Endometrial microvascular endothelial cells (primary cell): ENCODE measurements at regions not wholly inside any gene's neighbourhood (a gene's known extent, or its start where the extent isn't known, plus 50 kb on each side); places are given as distances from the start of the nearest gene placed in this dataset.
"Not testable (repeated sequence)": the region's sequence is repeated elsewhere in the genome, so short reads cannot be mapped to it uniquely, and the experiment has no call there.

Experiments
- in situ Hi-C: cut with HindIII; loops from 2 replicates; pipeline ENCODE4 v1.10.0; 2017; ENCODE audit warnings: low sequenced_read_pairs, low pct_unique_long_range_greater_than_20kb; ENCODE audit errors: inconsistent ontology term

GRCh38 chr6:157727629-157728182 lies 95.3 kb upstream of the SNX9 start:
- in situ Hi-C loops = no loop called here

DNA sequence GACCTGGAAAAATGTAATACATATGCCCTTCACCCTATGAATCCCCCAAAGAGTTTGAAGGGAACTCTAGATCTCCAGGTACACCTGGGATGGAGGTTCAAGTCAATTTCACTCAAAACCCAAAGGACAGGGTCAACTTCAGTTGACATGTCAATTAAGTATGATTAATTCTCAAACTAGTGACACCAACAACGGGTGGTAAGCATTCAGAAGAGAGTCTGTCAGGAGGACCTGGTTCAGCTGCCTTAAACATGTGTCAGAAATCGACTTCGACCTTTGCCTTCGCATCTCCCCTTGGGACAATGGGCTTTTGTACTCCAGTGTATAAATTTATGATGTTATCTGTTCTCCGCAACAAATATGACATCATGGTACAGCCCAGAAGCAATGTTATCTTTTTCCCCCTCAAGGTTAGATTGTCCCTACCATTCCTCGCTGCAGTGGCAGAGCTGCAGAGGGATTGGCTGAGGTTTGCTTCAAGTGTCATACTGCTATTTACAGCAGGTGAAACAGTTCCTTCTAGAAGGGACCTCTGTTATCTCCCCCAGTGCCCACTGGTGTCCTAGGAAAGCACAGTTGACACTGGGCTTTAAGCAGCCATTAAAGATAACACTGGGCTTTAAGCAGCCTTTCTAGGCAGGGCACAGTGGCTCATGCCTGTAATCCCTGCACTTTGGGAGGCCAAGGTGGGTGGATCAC lies 94.7 kb upstream of the SNX9 start:
- in situ Hi-C loops = no loop called here

DNA sequence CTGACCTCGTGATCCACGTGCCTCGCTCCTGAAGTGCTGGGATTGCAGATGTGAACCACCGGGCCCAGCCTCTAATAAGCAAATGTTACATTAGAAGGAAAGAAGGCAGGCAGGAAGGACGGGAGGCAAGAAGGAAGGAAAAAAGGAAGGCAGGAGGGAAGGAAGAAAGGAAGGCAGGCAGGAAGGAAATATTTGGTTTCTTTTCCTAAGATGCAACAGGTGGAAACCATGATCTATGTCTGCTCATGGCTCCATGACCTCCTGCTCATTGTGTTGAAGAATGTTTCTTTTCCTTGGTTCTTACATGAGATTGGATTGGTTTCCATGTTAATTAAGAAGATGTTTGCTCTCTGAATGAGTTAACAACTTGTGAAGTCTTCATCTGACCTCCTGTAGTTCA lies 91.8 kb upstream of the SNX9 start:
- in situ Hi-C loops = no loop called here

DNA sequence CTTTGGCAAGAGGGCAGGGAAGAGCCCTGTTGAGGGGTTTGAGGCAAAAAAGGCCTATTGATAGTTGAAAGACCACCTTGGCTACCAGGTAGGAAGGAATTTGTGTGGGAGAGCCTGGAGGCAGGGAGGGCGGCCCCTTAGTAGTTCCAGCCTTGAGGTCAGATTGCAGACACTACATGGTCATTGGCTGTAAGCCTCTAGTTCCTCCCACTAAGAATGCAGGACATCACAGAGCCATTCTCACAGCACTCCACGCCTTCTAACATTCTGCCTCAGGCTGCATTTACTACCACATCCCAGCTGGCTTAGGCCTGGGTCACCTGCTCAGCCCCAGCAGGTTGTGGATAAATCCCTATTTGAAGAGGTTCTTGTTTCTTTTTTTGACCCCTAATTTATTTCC lies 91.0 kb upstream of the SNX9 start:
- in situ Hi-C loops = no loop called here

GRCh38 chr6:157732416-157733161 lies 90.5 kb upstream of the SNX9 start:
- in situ Hi-C loops = no loop called here

DNA sequence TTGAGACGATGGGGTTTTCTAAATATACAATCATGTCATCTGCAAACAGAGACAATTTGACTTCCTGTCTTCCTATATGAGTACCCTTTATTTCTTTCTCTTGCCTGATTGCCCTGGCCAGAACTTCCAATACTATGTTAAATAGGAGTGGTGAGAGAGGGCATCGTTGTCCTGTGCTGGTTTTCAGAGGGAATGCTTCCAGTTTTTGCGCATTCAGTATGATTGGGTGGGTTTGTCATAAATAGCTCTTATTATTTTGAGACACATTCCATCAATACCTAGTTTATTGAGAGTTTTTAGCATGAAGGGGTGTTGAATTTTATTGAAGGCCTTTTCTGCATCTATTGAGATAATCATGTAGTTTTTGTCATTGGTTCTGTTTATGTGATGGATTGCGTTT lies 86.5 kb upstream of the SNX9 start:
- in situ Hi-C loops = not testable (repeated sequence)

DNA sequence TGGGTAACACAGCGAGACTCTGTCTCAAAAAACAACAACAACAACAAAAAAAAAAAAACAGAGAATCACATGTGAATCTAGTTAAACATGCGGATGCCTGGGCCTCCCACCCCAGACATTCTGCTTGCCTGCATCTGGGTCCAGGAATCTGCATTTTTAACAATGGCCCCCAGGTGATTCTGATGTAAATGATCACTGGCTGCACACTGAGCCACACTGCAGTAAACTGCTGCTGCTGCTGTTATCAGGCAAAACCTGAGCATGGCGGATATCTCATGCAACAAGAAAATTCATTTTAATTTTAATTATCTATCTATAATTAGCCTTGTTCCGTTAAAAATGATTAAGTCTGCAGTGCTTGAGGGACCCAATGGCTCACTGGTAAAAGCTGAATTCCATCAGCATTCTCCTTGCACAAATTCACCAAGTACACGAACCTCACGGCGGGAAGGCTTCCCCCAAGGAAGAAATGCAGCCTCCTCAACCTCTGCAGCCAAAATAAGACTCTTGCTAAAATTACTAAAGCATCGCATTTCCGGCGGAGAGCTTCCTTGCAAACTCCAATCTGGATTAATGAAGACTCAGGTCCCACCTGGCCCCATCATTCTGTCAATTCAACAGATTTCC lies 81.6 kb upstream of the SNX9 start:
- in situ Hi-C loops = no loop called here

GRCh38 chr6:157741948-157742556 lies 81.0 kb upstream of the SNX9 start:
- in situ Hi-C loops = no loop called here

GRCh38 chr6:157744102-157744601 lies 78.9 kb upstream of the SNX9 start:
- in situ Hi-C loops = no loop called here

GRCh38 chr6:157746897-157747296 lies 76.1 kb upstream of the SNX9 start:
- in situ Hi-C loops = no loop called here

DNA sequence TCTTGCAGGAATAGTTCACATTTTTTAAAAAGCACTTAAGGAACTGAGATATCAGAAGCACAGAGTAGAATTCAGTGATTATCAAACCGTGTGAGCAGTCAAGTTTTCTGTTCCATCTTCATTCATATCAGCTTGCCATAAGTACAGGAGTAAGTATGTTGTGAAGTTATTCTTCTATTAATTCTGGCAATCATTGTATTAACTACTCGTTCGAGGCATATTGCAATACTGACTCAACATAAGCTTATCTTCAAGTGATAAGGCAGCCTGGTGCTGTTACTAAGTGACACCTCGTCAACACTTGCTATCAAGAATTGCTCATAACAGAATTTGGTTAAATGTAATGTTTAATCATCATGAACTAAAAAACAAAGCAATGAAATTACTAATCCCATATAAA lies 75.7 kb upstream of the SNX9 start:
- in situ Hi-C loops = no loop called here

GRCh38 chr6:157748839-157749571 lies 74.0 kb upstream of the SNX9 start:
- in situ Hi-C loops = no loop called here

DNA sequence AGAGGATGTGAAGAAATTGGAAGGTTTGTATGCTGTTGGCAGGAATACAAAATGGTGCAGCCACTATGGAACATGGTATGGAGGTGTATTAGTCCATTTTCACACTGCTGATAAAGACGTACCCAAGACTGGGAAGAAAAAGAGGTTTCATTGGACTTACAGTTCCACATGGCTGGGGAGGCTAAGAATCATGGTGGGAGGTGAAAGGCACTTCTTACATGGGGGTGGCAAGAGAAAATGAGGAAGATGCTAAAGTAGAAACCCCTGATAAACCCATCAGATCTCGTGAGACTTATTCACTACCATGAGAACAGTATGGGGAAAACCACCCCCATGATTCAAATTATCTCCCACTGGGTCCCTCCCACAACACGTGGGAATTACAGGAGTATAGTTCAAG lies 72.1 kb upstream of the SNX9 start:
- in situ Hi-C loops = loop anchor here (10.0 kb wide), 1 partner anchor 74 kb away; the partner anchor contains the start of gene SNX9

GRCh38 chr6:157751547-157752200 lies 71.4 kb upstream of the SNX9 start:
- in situ Hi-C loops = loop anchor here (10.0 kb wide), 1 partner anchor 73 kb away; the partner anchor contains the start of gene SNX9

DNA sequence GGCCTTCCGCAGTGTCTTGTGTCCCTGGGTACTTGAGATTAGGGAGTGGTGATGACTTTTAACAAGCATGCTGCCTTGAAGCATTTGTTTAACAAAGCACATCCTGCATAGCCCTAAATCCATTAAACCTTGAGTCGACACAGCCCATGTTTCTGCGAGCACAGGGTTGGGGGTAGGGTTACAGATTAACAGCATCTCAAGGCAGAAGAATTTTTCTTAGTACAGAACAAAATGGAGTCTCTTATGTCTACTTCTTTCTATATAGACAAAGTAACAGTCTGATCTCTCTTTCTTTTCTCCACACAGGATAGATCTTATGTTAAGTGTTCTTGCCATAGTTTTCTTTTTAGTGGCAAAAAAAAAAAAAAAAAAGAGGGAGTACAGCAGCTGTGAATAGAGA lies 70.2 kb upstream of the SNX9 start:
- in situ Hi-C loops = loop anchor here (10.0 kb wide), 1 partner anchor 72 kb away; the partner anchor contains the start of gene SNX9

DNA sequence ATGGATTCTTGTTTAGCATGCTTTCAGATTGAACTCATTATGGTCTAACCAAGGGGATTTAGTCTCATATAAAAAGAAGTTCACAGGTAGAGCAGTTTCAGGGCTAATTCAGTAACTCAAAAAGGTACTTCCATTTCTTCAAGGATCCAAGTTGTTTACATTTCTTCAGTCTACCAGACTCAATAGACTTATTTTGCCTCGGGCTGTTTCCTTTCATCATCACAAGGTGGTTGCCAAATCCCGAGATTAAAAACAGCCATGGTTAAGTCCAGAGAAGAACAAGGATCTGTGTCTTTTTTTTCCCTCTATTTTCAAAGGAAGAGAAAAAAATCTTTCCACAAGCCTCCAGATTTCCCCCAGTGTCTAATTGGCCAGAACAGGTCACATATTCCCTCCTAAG lies 69.8 kb upstream of the SNX9 start:
- in situ Hi-C loops = loop anchor here (10.0 kb wide), 1 partner anchor 72 kb away; the partner anchor contains the start of gene SNX9

DNA sequence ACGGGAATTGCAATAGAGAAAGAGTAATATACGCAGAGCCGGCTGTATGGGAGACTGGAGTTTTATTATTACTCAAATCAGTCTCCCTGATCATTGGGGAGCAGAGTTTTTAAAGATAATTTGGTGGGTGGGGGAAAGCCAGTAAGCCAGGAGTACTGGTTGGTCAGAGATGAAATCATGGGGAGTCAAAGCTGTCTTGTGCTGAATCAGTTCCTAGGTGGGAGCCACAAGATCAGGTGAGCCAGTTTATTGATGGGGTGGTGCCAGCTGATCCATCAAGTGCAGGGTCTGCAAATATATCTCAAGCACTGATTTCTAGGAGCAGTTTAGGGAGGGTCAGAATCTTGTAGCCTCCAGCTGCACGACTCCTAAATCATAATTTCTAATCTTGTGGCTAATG lies 69.2 kb upstream of the SNX9 start:
- in situ Hi-C loops = loop anchor here (10.0 kb wide), 1 partner anchor 71 kb away; the partner anchor contains the start of gene SNX9

DNA sequence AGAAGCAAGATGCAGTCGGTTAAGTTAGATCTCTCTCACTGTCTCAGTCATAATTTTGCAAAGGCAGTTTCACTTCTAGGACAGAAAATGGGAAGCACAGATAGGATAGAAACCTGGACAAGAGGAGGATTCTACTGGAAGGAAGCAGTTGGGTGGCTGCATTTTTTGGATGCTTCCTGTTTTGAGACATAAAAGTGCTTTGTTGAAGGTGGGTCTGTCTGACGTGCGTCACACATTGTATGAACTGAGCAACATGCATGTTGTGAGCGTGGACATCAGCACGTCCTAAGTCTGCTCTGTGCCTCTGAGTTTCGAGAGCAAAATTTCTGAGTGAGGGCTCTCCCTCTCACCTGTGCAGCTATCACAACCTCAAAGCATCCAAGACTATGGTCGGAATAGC lies 68.7 kb upstream of the SNX9 start:
- in situ Hi-C loops = loop anchor here (10.0 kb wide), 1 partner anchor 70 kb away; the partner anchor contains the start of gene SNX9
